ENCODE measurements at regions not wholly inside any gene's neighbourhood (a gene's known extent, or its start where the extent isn't known, plus 50 kb on each side); places are given as distances from the start of the nearest gene placed in this dataset.

DNA sequence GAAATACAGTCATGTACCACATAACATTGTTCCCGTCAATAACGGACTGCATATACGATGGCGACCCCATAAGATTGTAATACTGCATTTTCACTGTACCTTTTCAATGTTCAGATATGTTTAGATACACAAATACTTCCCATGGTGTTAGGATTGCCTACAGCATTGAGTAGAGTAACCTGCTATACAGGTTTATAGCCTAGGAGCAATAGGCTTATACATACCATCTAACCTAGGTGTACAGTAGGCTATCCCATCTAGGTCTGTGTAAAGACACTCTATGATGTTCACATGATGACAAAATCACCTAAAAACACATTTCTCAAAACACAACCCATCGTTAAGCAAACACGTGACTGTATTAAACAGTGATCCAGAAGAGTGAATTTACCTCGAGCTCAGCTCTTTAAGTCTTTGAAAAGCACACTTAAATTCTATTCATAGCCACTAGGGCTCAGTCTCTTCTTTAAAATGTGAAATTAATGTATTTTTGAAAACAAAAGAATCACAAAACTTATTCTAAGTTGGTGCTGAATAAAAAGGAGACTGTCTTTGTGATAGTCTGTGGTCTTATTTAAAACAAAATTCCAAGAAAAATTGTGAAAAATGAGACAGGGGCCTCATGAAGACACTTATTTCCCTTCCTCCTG, 239.1 kb upstream of the ARID2 start:
- Histone ChIP-seq H3K9me3 (ENCODE audit: control insufficient read depth in 2 of 2, insufficient read depth in 1 of 2, low read length in 1 of 2) (peaks cover 2 to 7% of the 10 kb centered on the region in 2 donors), H3K36me3 (ENCODE audit: control insufficient read depth in 2 of 2, insufficient read depth in 2 of 2, low read length in 1 of 2) (no peaks in the 10 kb centered on the region), H3K27ac (ENCODE audit: low read depth in 1 of 2, low read length in 1 of 2) (no peak overlapping the region), H3K27me3 (ENCODE audit: control insufficient read depth in 2 of 2, insufficient read depth in 1 of 2, low read length in 1 of 2) (no peaks in the 10 kb centered on the region), H3K4me3 (ENCODE audit: low read length in 2 of 2) (no peak overlapping the region), H3K4me1 (ENCODE audit: control insufficient read depth in 2 of 2, insufficient read depth in 2 of 2, low read length in 2 of 2) (no peaks in the 10 kb centered on the region)
- WGBS = 98% methylated on average over 7 of the region's 7 CpGs
- DNase-seq (ENCODE audit: low read depth in 6 of 9, low spot score in 9 of 9) = peak in 1 of 9 donors; percentile 22

- Histone ChIP-seq H3K4me1 (ENCODE audit: control insufficient read depth in 2 of 2, insufficient read depth in 2 of 2, low read length in 2 of 2) (no peaks in the 10 kb centered on the region), H3K27me3 (ENCODE audit: control insufficient read depth in 2 of 2, insufficient read depth in 1 of 2, low read length in 1 of 2) (no peaks in the 10 kb centered on the region), H3K4me3 (ENCODE audit: low read length in 2 of 2) (no peak overlapping the region), H3K36me3 (ENCODE audit: control insufficient read depth in 2 of 2, insufficient read depth in 2 of 2, low read length in 1 of 2) (no peaks in the 10 kb centered on the region), H3K9me3 (ENCODE audit: control insufficient read depth in 2 of 2, insufficient read depth in 1 of 2, low read length in 1 of 2) (peaks cover 2 to 7% of the 10 kb centered on the region in 2 donors), H3K27ac (ENCODE audit: low read depth in 1 of 2, low read length in 1 of 2) (no peak overlapping the region)
- 98% methylated on average over 4 of the region's 4 CpGs for WGBS
- DNase-seq (ENCODE audit: low read depth in 6 of 9, low spot score in 9 of 9) = no peak
Observed at GRCh38 chr12:45494279-45494678, 235.2 kb upstream of the ARID2 start.

- 89% methylated on average over 1 of the region's 1 CpG for WGBS
- Histone ChIP-seq H3K27ac (ENCODE audit: low read depth in 1 of 2, low read length in 1 of 2) (no peak overlapping the region), H3K27me3 (ENCODE audit: control insufficient read depth in 2 of 2, insufficient read depth in 1 of 2, low read length in 1 of 2) (no peaks in the 10 kb centered on the region), H3K36me3 (ENCODE audit: control insufficient read depth in 2 of 2, insufficient read depth in 2 of 2, low read length in 1 of 2) (no peaks in the 10 kb centered on the region), H3K4me3 (ENCODE audit: low read length in 2 of 2) (no peak overlapping the region), H3K9me3 (ENCODE audit: control insufficient read depth in 2 of 2, insufficient read depth in 1 of 2, low read length in 1 of 2) (no peaks in the 10 kb centered on the region), H3K4me1 (ENCODE audit: control insufficient read depth in 2 of 2, insufficient read depth in 2 of 2, low read length in 2 of 2) (no peaks in the 10 kb centered on the region)
- DNase-seq (ENCODE audit: low read depth in 6 of 9, low spot score in 9 of 9) = no peak
Observed at GRCh38 chr12:45498645-45499044, 230.9 kb upstream of the ARID2 start.

GRCh38 chr12:45502481-45503128, 226.9 kb upstream of the ARID2 start:
- Histone ChIP-seq H3K9me3 (ENCODE audit: control insufficient read depth in 2 of 2, insufficient read depth in 1 of 2, low read length in 1 of 2) (no peaks in the 10 kb centered on the region), H3K27ac (ENCODE audit: low read depth in 1 of 2, low read length in 1 of 2) (no peak overlapping the region), H3K4me3 (ENCODE audit: low read length in 2 of 2) (no peak overlapping the region), H3K27me3 (ENCODE audit: control insufficient read depth in 2 of 2, insufficient read depth in 1 of 2, low read length in 1 of 2) (no peaks in the 10 kb centered on the region), H3K36me3 (ENCODE audit: control insufficient read depth in 2 of 2, insufficient read depth in 2 of 2, low read length in 1 of 2) (no peaks in the 10 kb centered on the region), H3K4me1 (ENCODE audit: control insufficient read depth in 2 of 2, insufficient read depth in 2 of 2, low read length in 2 of 2) (no peaks in the 10 kb centered on the region)
- no peak for DNase-seq (ENCODE audit: low read depth in 6 of 9, low spot score in 9 of 9)
- WGBS = 93% methylated on average over 4 of the region's 4 CpGs

DNA sequence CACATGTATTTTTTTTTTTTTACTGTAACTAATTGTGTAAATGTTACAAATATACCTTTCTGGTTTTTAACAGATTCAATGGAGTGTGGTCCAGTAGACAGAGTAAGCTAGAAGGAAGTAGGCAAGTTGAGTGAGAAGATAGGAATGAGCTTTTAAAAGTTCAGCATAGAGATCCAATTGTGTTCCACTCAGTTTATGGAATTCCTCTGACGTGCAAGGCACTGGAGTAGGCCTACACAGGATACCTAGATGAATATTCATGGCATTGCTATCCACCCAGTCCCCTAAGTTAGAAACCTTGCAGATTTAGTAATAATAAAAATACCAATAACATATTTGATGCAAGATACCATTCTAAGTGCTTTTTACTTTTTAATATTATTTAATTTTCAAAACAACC, 225.6 kb upstream of the ARID2 start:
- DNase-seq (ENCODE audit: low read depth in 6 of 9, low spot score in 9 of 9) = no peak
- no peak overlapping the region for H3K4me3 ChIP-seq (ENCODE audit: low read length in 2 of 2)
- no peaks in the 10 kb centered on the region for H3K36me3 ChIP-seq (ENCODE audit: control insufficient read depth in 2 of 2, insufficient read depth in 2 of 2, low read length in 1 of 2)
- no peak overlapping the region for H3K27ac ChIP-seq (ENCODE audit: low read depth in 1 of 2, low read length in 1 of 2)
- no peaks in the 10 kb centered on the region for H3K27me3 ChIP-seq (ENCODE audit: control insufficient read depth in 2 of 2, insufficient read depth in 1 of 2, low read length in 1 of 2)
- H3K9me3 ChIP-seq (ENCODE audit: control insufficient read depth in 2 of 2, insufficient read depth in 1 of 2, low read length in 1 of 2) = no peaks in the 10 kb centered on the region
- peaks cover 0 to under 1% of the 10 kb centered on the region in 2 donors for H3K4me1 ChIP-seq (ENCODE audit: control insufficient read depth in 2 of 2, insufficient read depth in 2 of 2, low read length in 2 of 2)
- 92% methylated on average over 1 of the region's 1 CpG for WGBS

DNA sequence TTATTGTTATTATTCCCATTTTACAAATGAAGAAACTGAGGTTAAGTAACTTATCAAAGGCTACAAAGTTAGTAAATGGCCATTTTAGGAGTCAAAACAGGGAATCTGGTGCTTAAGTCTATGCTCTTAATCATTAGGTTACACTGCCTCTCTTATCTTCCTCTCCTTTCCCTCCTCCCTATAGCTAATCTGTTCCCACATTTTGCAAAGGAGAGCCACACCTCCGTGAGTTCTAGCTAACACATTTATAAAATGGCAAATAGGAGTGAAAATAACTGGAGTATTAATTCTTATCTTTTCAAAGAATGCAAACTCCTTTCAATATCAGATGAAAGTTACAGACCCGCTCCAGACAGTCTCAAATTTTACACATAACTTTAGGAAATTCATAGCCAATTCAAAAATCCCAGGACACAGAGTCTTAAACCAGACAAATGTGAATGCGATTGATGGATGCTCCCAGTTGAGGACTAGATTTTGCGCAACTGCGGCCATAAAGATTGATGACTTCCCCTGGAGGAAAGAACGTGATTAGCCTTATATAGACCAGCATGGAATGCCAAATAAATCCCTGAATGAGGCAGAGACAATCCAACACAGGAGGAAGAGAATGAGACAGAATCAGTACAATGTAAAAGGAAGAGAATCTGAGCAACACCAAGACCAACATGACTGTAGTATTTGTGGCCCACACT, 225.0 kb upstream of the ARID2 start:
- no peak overlapping the region for H3K4me3 ChIP-seq (ENCODE audit: low read length in 2 of 2)
- H3K9me3 ChIP-seq (ENCODE audit: control insufficient read depth in 2 of 2, insufficient read depth in 1 of 2, low read length in 1 of 2) = no peaks in the 10 kb centered on the region
- WGBS = 97% methylated on average over 6 of the region's 6 CpGs
- H3K27ac ChIP-seq (ENCODE audit: low read depth in 1 of 2, low read length in 1 of 2) = no peak overlapping the region
- H3K27me3 ChIP-seq (ENCODE audit: control insufficient read depth in 2 of 2, insufficient read depth in 1 of 2, low read length in 1 of 2) = no peaks in the 10 kb centered on the region
- H3K4me1 ChIP-seq (ENCODE audit: control insufficient read depth in 2 of 2, insufficient read depth in 2 of 2, low read length in 2 of 2) = peaks cover 3 to 6% of the 10 kb centered on the region in 2 donors
- H3K36me3 ChIP-seq (ENCODE audit: control insufficient read depth in 2 of 2, insufficient read depth in 2 of 2, low read length in 1 of 2) = no peaks in the 10 kb centered on the region
- DNase-seq (ENCODE audit: low read depth in 6 of 9, low spot score in 9 of 9) = no peak

- no peak overlapping the region for H3K4me3 ChIP-seq (ENCODE audit: low read length in 2 of 2)
- 75% methylated on average over 2 of the region's 2 CpGs for WGBS
- DNase-seq (ENCODE audit: low read depth in 6 of 9, low spot score in 9 of 9) = peak in 3 of 9 donors; percentile 15 to 36 (median 21)
Observed at GRCh38 chr12:45509187-45509586, 220.3 kb upstream of the ARID2 start.

GRCh38 chr12:45509621-45510020, 219.9 kb upstream of the ARID2 start:
- H3K4me1 ChIP-seq (ENCODE audit: control insufficient read depth in 2 of 2, insufficient read depth in 2 of 2, low read length in 2 of 2) = peaks cover 3 to 9% of the 10 kb centered on the region in 2 donors
- H3K4me3 ChIP-seq (ENCODE audit: low read length in 2 of 2) = no peak overlapping the region
- no peak for DNase-seq (ENCODE audit: low read depth in 6 of 9, low spot score in 9 of 9)
- 95% methylated on average over 1 of the region's 1 CpG for WGBS
- H3K36me3 ChIP-seq (ENCODE audit: control insufficient read depth in 2 of 2, insufficient read depth in 2 of 2, low read length in 1 of 2) = no peaks in the 10 kb centered on the region
- peak overlapping the region in 1 of 2 donors; percentile 50 for H3K27ac ChIP-seq (ENCODE audit: low read depth in 1 of 2, low read length in 1 of 2)
- H3K27me3 ChIP-seq (ENCODE audit: control insufficient read depth in 2 of 2, insufficient read depth in 1 of 2, low read length in 1 of 2) = no peaks in the 10 kb centered on the region
- peaks cover 2 to 13% of the 10 kb centered on the region in 2 donors for H3K9me3 ChIP-seq (ENCODE audit: control insufficient read depth in 2 of 2, insufficient read depth in 1 of 2, low read length in 1 of 2)

More at GRCh38 chr12:45509187-45509586, 220.3 kb upstream of the ARID2 start:
- Histone ChIP-seq H3K27me3 (ENCODE audit: control insufficient read depth in 2 of 2, insufficient read depth in 1 of 2, low read length in 1 of 2) (no peaks in the 10 kb centered on the region), H3K4me1 (ENCODE audit: control insufficient read depth in 2 of 2, insufficient read depth in 2 of 2, low read length in 2 of 2) (peaks cover 3 to 9% of the 10 kb centered on the region in 2 donors), H3K27ac (ENCODE audit: low read depth in 1 of 2, low read length in 1 of 2) (peak overlapping the region in 1 of 2 donors; percentile 50), H3K9me3 (ENCODE audit: control insufficient read depth in 2 of 2, insufficient read depth in 1 of 2, low read length in 1 of 2) (peaks cover 2 to 13% of the 10 kb centered on the region in 2 donors), H3K36me3 (ENCODE audit: control insufficient read depth in 2 of 2, insufficient read depth in 2 of 2, low read length in 1 of 2) (no peaks in the 10 kb centered on the region)

DNA sequence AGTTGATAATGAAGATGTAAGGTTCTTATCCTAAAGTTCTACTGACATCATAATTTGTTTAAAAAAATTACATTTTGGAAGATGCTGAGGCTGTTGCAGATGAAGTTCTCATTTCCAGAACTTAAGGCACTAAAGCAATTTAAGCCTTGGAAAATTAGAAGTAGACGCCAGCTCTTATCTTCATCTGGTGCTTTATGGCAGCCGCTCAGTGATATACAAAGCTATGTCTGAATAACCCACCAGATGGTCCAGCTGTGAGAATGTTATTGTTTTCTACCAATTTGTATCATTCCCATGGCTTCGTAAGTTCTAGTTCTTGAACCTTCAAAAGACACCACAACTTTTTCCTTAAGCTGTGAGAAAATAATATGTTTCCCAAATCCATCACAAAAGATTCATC, 212.1 kb upstream of the ARID2 start:
- peak overlapping the region in 1 of 2 donors; percentile 98 for H3K27ac ChIP-seq (ENCODE audit: low read depth in 1 of 2, low read length in 1 of 2)
- no peaks in the 10 kb centered on the region for H3K36me3 ChIP-seq (ENCODE audit: control insufficient read depth in 2 of 2, insufficient read depth in 2 of 2, low read length in 1 of 2)
- WGBS = 86% methylated on average over 3 of the region's 3 CpGs
- H3K9me3 ChIP-seq (ENCODE audit: control insufficient read depth in 2 of 2, insufficient read depth in 1 of 2, low read length in 1 of 2) = peaks cover 0 to 2% of the 10 kb centered on the region in 2 donors
- DNase-seq (ENCODE audit: low read depth in 6 of 9, low spot score in 9 of 9) = peak in 1 of 9 donors; percentile 28
- no peaks in the 10 kb centered on the region for H3K27me3 ChIP-seq (ENCODE audit: control insufficient read depth in 2 of 2, insufficient read depth in 1 of 2, low read length in 1 of 2)
- H3K4me3 ChIP-seq (ENCODE audit: low read length in 2 of 2) = no peak overlapping the region
- H3K4me1 ChIP-seq (ENCODE audit: control insufficient read depth in 2 of 2, insufficient read depth in 2 of 2, low read length in 2 of 2) = peaks cover 10 to 26% of the 10 kb centered on the region in 2 donors

Data from thymus (tissue), 11 donors.